HCT116 (cell line): ENCODE measurements at regions not wholly inside any gene's neighbourhood (a gene's known extent, or its start where the extent isn't known, plus 50 kb on each side); places are given as distances from the start of the nearest gene placed in this dataset.

Source experiments
- ATAC-seq: fragments of 200-7000 bp; cut with Tn5 transposase; 2 replicates; pipeline ENCODE4 v1.9.1; 2020; ENCODE audit warnings: mild to moderate bottlenecking, moderate library complexity
- BruUV-seq: library from RNA; stranded (reverse); fragments of 400-500 nt; replicated peaks from 2 replicates; lab custom pipeline; 2021; lab: Mats Ljungman, UMichigan
- CTCF ChIA-PET: fragments of 300-600 bp; sonication (Branson Sonifier 250); formaldehyde crosslinking; loops from one replicate; lab custom pipeline; 2021; ENCODE audit warnings: antibody characterized with exemption; lab: Charles Lee
- POLR2A ChIA-PET: fragments of 300-600, 350-600 bp; sonication (Branson Sonifier 250); formaldehyde crosslinking; loops from one replicate; lab custom pipeline; 2021; ENCODE audit warnings: antibody characterized with exemption; lab: Charles Lee
- RAD21 ChIA-PET, 2 experiments: fragments of 300-600 bp; sonication (Branson Sonifier 250); formaldehyde crosslinking; loops; one replicate each; lab custom pipeline; 2023; ENCODE audit warnings: low total read pairs in 2 of 2; ENCODE audit not compliant: uncharacterized antibody in 2 of 2, unreplicated experiment in 2 of 2, low non-redundant PET in 1 of 2; lab: Charles Lee
- DNase-seq: peaks from one replicate; pipeline ENCODE4 v3.0.0-alpha.2; 2010; ENCODE audit warnings: low read depth, low spot score
- H2AFZ ChIP-seq: fragments of 200-600 bp; shearing (Covaris generic), sonication (generic); 2 replicates; pipeline ENCODE4 v1.6.1; 2017; ENCODE audit warnings: low read depth, mixed run types, mixed read lengths, antibody characterized with exemption, low read length; ENCODE audit not compliant: poor library complexity, severe bottlenecking
- H3K27ac ChIP-seq: 2 replicates; pipeline ENCODE4 v1.5.1; 2012; ENCODE audit warnings: low read depth, low read length
- H3K27me3 ChIP-seq: fragments of 200-600 bp; sonication (generic); 2 replicates; pipeline ENCODE4 v1.6.1; 2016; ENCODE audit warnings: mixed run types, low read length, mixed read lengths; ENCODE audit not compliant: insufficient read depth
- H3K36me3 ChIP-seq, 2 experiments: fragments of 200-500 bp in 1 of 2; fragments of 200-600 bp in 1 of 2; sonication (Bioruptor generic) in 1 of 2; sonication (generic) in 1 of 2; 2 replicates each; pipeline versions ENCODE4 v1.5.1 to v1.6.1; 2014 to 2016; ENCODE audit warnings: low read length in 2 of 2, inconsistent platforms in 1 of 2, mixed read lengths in 1 of 2, mixed run types in 1 of 2; ENCODE audit not compliant: insufficient read depth in 2 of 2, control insufficient read depth in 1 of 2
- H3K4me1 ChIP-seq, 2 experiments: fragments of 200-600 bp in 1 of 2; sonication (generic) in 1 of 2; 2 replicates each; pipeline versions ENCODE4 v1.5.1 to v1.6.1; 2012 to 2017; ENCODE audit warnings: low read length in 2 of 2, inconsistent platforms in 1 of 2, mild to moderate bottlenecking in 1 of 2, mixed read lengths in 1 of 2, mixed run types in 1 of 2, moderate library complexity in 1 of 2; ENCODE audit not compliant: insufficient read depth in 2 of 2, control insufficient read depth in 1 of 2
- H3K4me2 ChIP-seq: fragments of 200-600 bp; sonication (generic); 2 replicates; pipeline ENCODE4 v1.6.1; 2017; ENCODE audit warnings: mixed run types, low read length, mixed read lengths
- H3K4me3 ChIP-seq, 2 experiments: fragments of 200-600 bp in 1 of 2; sonication (generic) in 1 of 2; replicated peaks in 1 of 2; 2 replicates each; pipeline ENCODE4 v1.5.1; 2011 to 2016; ENCODE audit warnings: low read length in 2 of 2, control low read depth in 1 of 2, low read depth in 1 of 2, mild to moderate bottlenecking in 1 of 2, mixed read lengths in 1 of 2, mixed run types in 1 of 2
- H3K79me2 ChIP-seq: fragments of 200-600 bp; sonication (generic); 2 replicates; pipeline ENCODE4 v1.6.1; 2017; ENCODE audit warnings: mild to moderate bottlenecking, mixed run types, low read length, moderate library complexity, mixed read lengths; ENCODE audit not compliant: insufficient read depth
- H3K9ac ChIP-seq: fragments of 200-600 bp; sonication (generic); 2 replicates; pipeline ENCODE4 v1.6.1; 2016; ENCODE audit warnings: low read length, mixed read lengths
- H3K9me2 ChIP-seq: fragments of 200-600 bp; sonication (generic), shearing (Covaris generic); 2 replicates; pipeline ENCODE4 v1.6.1; 2017; ENCODE audit warnings: mixed run types, mild to moderate bottlenecking, moderate library complexity; ENCODE audit not compliant: insufficient read depth
- H3K9me3 ChIP-seq, 2 experiments: fragments of 200-500 bp in 1 of 2; fragments of 200-600 bp in 1 of 2; sonication (Bioruptor generic) in 1 of 2; sonication (generic) in 1 of 2; 2 replicates each; pipeline ENCODE4 v1.6.1; 2014 to 2017; ENCODE audit warnings: low read length in 2 of 2, mixed read lengths in 2 of 2, inconsistent platforms in 1 of 2, low read depth in 1 of 2, mild to moderate bottlenecking in 1 of 2, mixed run types in 1 of 2, moderate library complexity in 1 of 2; ENCODE audit not compliant: control insufficient read depth in 1 of 2, insufficient read depth in 1 of 2
- H4K20me1 ChIP-seq: fragments of 200-600 bp; sonication (generic), shearing (Covaris generic); 2 replicates; pipeline ENCODE4 v1.6.1; 2017; ENCODE audit warnings: mixed run types, mild to moderate bottlenecking, moderate library complexity; ENCODE audit not compliant: insufficient read depth
- CBX3 ChIP-seq: IDR thresholded peaks from 2 replicates; pipeline ENCODE4 v1.6.1; 2012; ENCODE audit warnings: low read depth
- ELF1 ChIP-seq: IDR thresholded peaks from 2 replicates; pipeline ENCODE4 v1.6.1; 2012; ENCODE audit warnings: low read depth, borderline replicate concordance
- EZH2phosphoT487 ChIP-seq: fragments of 200-600 bp; IDR thresholded peaks from 2 replicates; pipeline ENCODE4 v1.6.1; 2018; ENCODE audit warnings: antibody characterized with exemption, borderline replicate concordance
- FOSL1 ChIP-seq: IDR thresholded peaks from 2 replicates; pipeline ENCODE4 v1.6.1; 2012; ENCODE audit warnings: low read depth
- JUND ChIP-seq: IDR thresholded peaks from 2 replicates; pipeline ENCODE4 v1.6.1; 2012
- POLR2A ChIP-seq: IDR thresholded peaks from 2 replicates; pipeline ENCODE4 v1.7.0; 2011; ENCODE audit warnings: borderline replicate concordance; ENCODE audit not compliant: insufficient read depth, insufficient read length; ENCODE audit errors: extremely low read depth
- RAD21 ChIP-seq: IDR thresholded peaks from 2 replicates; pipeline ENCODE4 v1.6.1; 2012; ENCODE audit warnings: low read depth, mild to moderate bottlenecking
- REST ChIP-seq: IDR thresholded peaks from 2 replicates; pipeline ENCODE4 v1.6.1; 2012; ENCODE audit warnings: low read depth
- SP1 ChIP-seq: IDR thresholded peaks from 2 replicates; pipeline ENCODE4 v1.6.1; 2012; ENCODE audit warnings: low read depth
- SRF ChIP-seq: IDR thresholded peaks from 2 replicates; pipeline ENCODE4 v1.6.1; 2012; ENCODE audit warnings: low read depth
- YY1 ChIP-seq: IDR thresholded peaks from 2 replicates; pipeline ENCODE4 v1.6.1; 2011; ENCODE audit warnings: low read length, low read depth, moderate library complexity, mild to moderate bottlenecking; ENCODE audit not compliant: insufficient replicate concordance; ENCODE audit errors: extremely low read depth
- ZNF274 ChIP-seq: fragments of 200-500 bp; sonication (Bioruptor generic); IDR thresholded peaks from 2 replicates; pipeline ENCODE4 v1.6.1; 2014; ENCODE audit warnings: mild to moderate bottlenecking, low read depth, low read length, inconsistent platforms
- intact Hi-C: fragments of 100-400 bp; cut with micrococcal nuclease; formaldehyde crosslinking; loops from 2 replicates; pipeline ENCODE4 v1.10.0; 2022

DNA sequence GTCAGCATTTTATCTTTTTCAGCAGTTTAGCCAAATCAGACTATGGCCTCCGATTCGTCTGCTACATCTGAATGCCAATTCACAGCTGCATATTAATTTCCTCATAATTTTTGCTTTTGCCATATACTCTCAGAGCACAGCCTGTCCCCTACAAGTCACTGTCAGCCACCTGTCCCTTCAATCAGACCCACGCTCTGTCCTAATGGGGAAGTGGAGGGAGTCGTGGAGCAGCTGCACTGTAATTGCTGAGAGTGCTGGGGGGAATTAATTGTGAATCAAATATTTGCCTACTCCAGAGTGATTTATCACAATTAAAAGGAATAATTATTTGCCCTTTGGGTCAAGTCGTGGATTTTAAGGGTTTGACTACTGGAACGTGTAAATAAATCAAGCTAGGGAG, 75.5 kb downstream of the EBLN2 start:
- Histone ChIP-seq H3K4me2 (no peak overlapping the region), H3K79me2 (no peaks in the 10 kb centered on the region), H3K27ac (no peak overlapping the region), H3K9me3 (no peaks in the 10 kb centered on the region), H3K27me3 (peaks cover 15% of the 10 kb centered on the region; the same call in 1 of the 2 replicates), H3K9ac (no peak overlapping the region), H3K9me2 (no peaks in the 10 kb centered on the region), H2AFZ (no peak overlapping the region), H4K20me1 (no peaks in the 10 kb centered on the region), H3K4me1 (no peaks in the 10 kb centered on the region), H3K4me3 (no peak overlapping the region), H3K36me3 (no peaks in the 10 kb centered on the region)
- ATAC-seq (no peak), DNase-seq (no peak)
- CTCF ChIA-PET = no interaction called here
- POLR2A ChIA-PET = no interaction called here
- no TSS peak for BruUV-seq
- intact Hi-C loops = no loop called here
- RAD21 ChIA-PET = no interaction called here
- TF ChIP-seq RAD21 (no peak), ZNF274 (no peak), YY1 (no peak), POLR2A (no peak), SP1 (no peak), CBX3 (no peak), FOSL1 (no peak), JUND (no peak), ELF1 (no peak), SRF (no peak), REST (no peak), EZH2phosphoT487 (no peak)
